ENCODE measurements at regions not wholly inside any gene's neighbourhood (a gene's known extent, or its start where the extent isn't known, plus 50 kb on each side); places are given as distances from the start of the nearest gene placed in this dataset.
A peak's percentile ranks its signal among the peaks of the same experiment; 100 is the strongest.
"Not testable (repeated sequence)": the region's sequence is repeated elsewhere in the genome, so short reads cannot be mapped to it uniquely, and the experiment has no call there.

- no peak for DNase-seq (ENCODE audit: low read depth, low spot score)
Measured at GRCh38 chr6:94713446-94713845, 863.9 kb upstream of the MANEA start.

- no peak for DNase-seq (ENCODE audit: low read depth, low spot score)
Measured at GRCh38 chr6:94698773-94699172, 878.6 kb upstream of the MANEA start.

GRCh38 chr6:94687255-94687654 is 890.1 kb upstream of the MANEA start:
- not testable (repeated sequence) for DNase-seq (ENCODE audit: low read depth, low spot score)

- no peak for DNase-seq (ENCODE audit: low read depth, low spot score)
Measured at GRCh38 chr6:94683409-94683808, 893.9 kb upstream of the MANEA start.

- DNase-seq (ENCODE audit: low read depth, low spot score) = no peak
Measured at GRCh38 chr6:94680669-94681212, 896.6 kb upstream of the MANEA start.

GRCh38 chr6:94673251-94673650 is 904.1 kb upstream of the MANEA start:
- DNase-seq (ENCODE audit: low read depth, low spot score) = no peak

- DNase-seq (ENCODE audit: low read depth, low spot score) = no peak
Measured at GRCh38 chr6:94670017-94670416, 907.3 kb upstream of the MANEA start.

GRCh38 chr6:94668876-94669275 is 908.5 kb upstream of the MANEA start:
- DNase-seq (ENCODE audit: low read depth, low spot score) = peak; percentile 55

- no peak for DNase-seq (ENCODE audit: low read depth, low spot score)
Measured at GRCh38 chr6:94658929-94659328, 918.4 kb upstream of the MANEA start.

- no peak for DNase-seq (ENCODE audit: low read depth, low spot score)
Measured at GRCh38 chr6:94651239-94651638, 926.1 kb upstream of the MANEA start.

- DNase-seq (ENCODE audit: low read depth, low spot score) = no peak
Measured at GRCh38 chr6:94645191-94645590, 932.1 kb upstream of the MANEA start.

- no peak for DNase-seq (ENCODE audit: low read depth, low spot score)
Measured at GRCh38 chr6:94639564-94639963, 937.8 kb upstream of the MANEA start.

- peak; percentile 23 for DNase-seq (ENCODE audit: low read depth, low spot score)
Measured at GRCh38 chr6:94636780-94637385, 940.5 kb upstream of the MANEA start.

GRCh38 chr6:94623586-94623985 is 953.7 kb upstream of the MANEA start:
- no peak for DNase-seq (ENCODE audit: low read depth, low spot score)

- DNase-seq (ENCODE audit: low read depth, low spot score) = no peak
Measured at GRCh38 chr6:94622783-94623182, 954.6 kb upstream of the MANEA start.

- DNase-seq (ENCODE audit: low read depth, low spot score) = no peak
Measured at GRCh38 chr6:94600636-94601035, 976.7 kb upstream of the MANEA start.

- DNase-seq (ENCODE audit: low read depth, low spot score) = no peak
Measured at GRCh38 chr6:94597487-94597886, 979.8 kb upstream of the MANEA start.

- no peak for DNase-seq (ENCODE audit: low read depth, low spot score)
Measured at GRCh38 chr6:94590416-94590815, 986.9 kb upstream of the MANEA start.

- DNase-seq (ENCODE audit: low read depth, low spot score) = no peak
Measured at GRCh38 chr6:94588301-94588700, 989.0 kb upstream of the MANEA start.

GRCh38 chr6:94584211-94584610 is 993.1 kb upstream of the MANEA start:
- DNase-seq (ENCODE audit: low read depth, low spot score) = no peak

- DNase-seq (ENCODE audit: low read depth, low spot score) = no peak
Measured at GRCh38 chr6:94570581-94570980, 1006.8 kb upstream of the MANEA start.

GRCh38 chr6:94562846-94563245 is 1014.5 kb upstream of the MANEA start:
- DNase-seq (ENCODE audit: low read depth, low spot score) = no peak

GRCh38 chr6:94559829-94560537 is 1017.4 kb upstream of the MANEA start:
- peak; percentile 14 for DNase-seq (ENCODE audit: low read depth, low spot score)

Measured in ELF-1 (cell line).